ENCODE measurements at regions not wholly inside any gene's neighbourhood (a gene's known extent, or its start where the extent isn't known, plus 50 kb on each side); places are given as distances from the start of the nearest gene placed in this dataset.

GRCh38 chr17:79147746-79148506 lies 73.3 kb downstream of the ENGASE start:
- no peak for TF ChIP-seq CTCF (IDR thresholded peaks at IDR 0.05)
- TF ChIP-seq POLR2A (IDR thresholded peaks at IDR 0.05), result no peak
- 58 to 69% methylated on average over 10 to 18 of the region's 19 CpGs for WGBS, 2 donors
- no peak for DNase-seq (ENCODE audit: low spot score in 2 of 2)
- no peak overlapping the region for H3K4me3 ChIP-seq (ENCODE audit: low read depth, poor library complexity, severe bottlenecking)
- intact Hi-C loops (cut with DNase I; ENCODE audit: low total_unique reads), result no loop called here

- TF ChIP-seq CTCF (IDR thresholded peaks at IDR 0.05), result no peak
- TF ChIP-seq POLR2A (IDR thresholded peaks at IDR 0.05), result no peak
- DNase-seq (ENCODE audit: low spot score in 2 of 2), result no peak
- WGBS, 2 donors, result 47 to 48% methylated on average over 3 of the region's 5 CpGs
- no peak overlapping the region for H3K4me3 ChIP-seq (ENCODE audit: low read depth, poor library complexity, severe bottlenecking)
- intact Hi-C loops (cut with DNase I; ENCODE audit: low total_unique reads), result no loop called here
Measured at GRCh38 chr17:79146562-79146961, 71.9 kb downstream of the ENGASE start.

GRCh38 chr17:79145548-79145947 lies 70.9 kb downstream of the ENGASE start:
- DNase-seq (ENCODE audit: low spot score in 2 of 2), result no peak
- TF ChIP-seq POLR2A (IDR thresholded peaks at IDR 0.05) (no peak), CTCF (IDR thresholded peaks at IDR 0.05) (no peak)
- WGBS, 2 donors, result 80 to 91% methylated on average over 13 to 18 of the region's 18 CpGs
- no peak overlapping the region for H3K4me3 ChIP-seq (ENCODE audit: low read depth, poor library complexity, severe bottlenecking)
- intact Hi-C loops (cut with DNase I; ENCODE audit: low total_unique reads), result no loop called here

GRCh38 chr17:79144133-79144532 lies 69.5 kb downstream of the ENGASE start:
- no peak overlapping the region for H3K4me3 ChIP-seq (ENCODE audit: low read depth, poor library complexity, severe bottlenecking)
- WGBS, 2 donors, result 41 to 58% methylated on average over 9 to 11 of the region's 12 CpGs
- intact Hi-C loops (cut with DNase I; ENCODE audit: low total_unique reads), result no loop called here
- no peak for TF ChIP-seq CTCF (IDR thresholded peaks at IDR 0.05)
- no peak for TF ChIP-seq POLR2A (IDR thresholded peaks at IDR 0.05)
- no peak for DNase-seq (ENCODE audit: low spot score in 2 of 2)

- intact Hi-C loops (cut with DNase I; ENCODE audit: low total_unique reads), result no loop called here
- TF ChIP-seq CTCF (IDR thresholded peaks at IDR 0.05), result no peak
- TF ChIP-seq POLR2A (IDR thresholded peaks at IDR 0.05), result no peak
- no peak for DNase-seq (ENCODE audit: low spot score in 2 of 2)
- no peak overlapping the region for H3K4me3 ChIP-seq (ENCODE audit: low read depth, poor library complexity, severe bottlenecking)
- 55 to 56% methylated on average over 13 of the region's 13 CpGs for WGBS, 2 donors
Measured at GRCh38 chr17:79142375-79142774, 67.8 kb downstream of the ENGASE start.
